A549 (cell line): ENCODE measurements at regions not wholly inside any gene's neighbourhood (a gene's known extent, or its start where the extent isn't known, plus 50 kb on each side); places are given as distances from the start of the nearest gene placed in this dataset.

Experiments
- ATAC-seq, 2 experiments: fragments of 200-7000 bp in 1 of 2; fragments of >200 bp in 1 of 2; cut with Nextera tagmentation in 1 of 2; cut with Tn5 transposase in 1 of 2; 3 replicates each; pipeline versions ENCODE4 v1.8.0 to v1.9.1; 2018 to 2020; ENCODE audit warnings: mild to moderate bottlenecking in 1 of 2, moderate library complexity in 1 of 2
- CTCF ChIA-PET: fragments of 300-600 bp; sonication (Branson Sonifier 250); formaldehyde crosslinking; extraction: SDS; loops from one replicate; lab custom pipeline; 2021; ENCODE audit warnings: antibody characterized with exemption, inconsistent platforms; lab: Yijun Ruan, JAX
- POLR2A ChIA-PET: fragments of 350-600 bp; formaldehyde crosslinking; extraction: SDS; loops from one replicate; lab custom pipeline; 2021; ENCODE audit warnings: antibody characterized with exemption, inconsistent platforms; lab: Yijun Ruan, JAX
- DNase-seq, 2 experiments: peaks; one replicate each; pipeline versions ENCODE4 v3.0.0 to v3.0.0-alpha.2; 2011 to 2016; ENCODE audit warnings: low read depth in 1 of 2, low spot score in 1 of 2
- FAIRE-seq: peaks from 2 replicates; lab custom pipeline; 2011; peaks lifted over from hg19 to GRCh38; lab: Jason Lieb, UNC
- H3K27ac ChIP-seq, 2 experiments: fragments of >200 bp; sonication (Bioruptor Twin); formaldehyde crosslinking; 3 replicates each; pipeline ENCODE4 v1.5.1; 2016 to 2017
- H3K4me1 ChIP-seq: fragments of >200 bp; sonication (Bioruptor Twin); formaldehyde crosslinking; 3 replicates; pipeline ENCODE4 v1.6.1; 2016
- H3K4me2 ChIP-seq: fragments of >200 bp; sonication (Bioruptor Twin); formaldehyde crosslinking; 3 replicates; pipeline ENCODE4 v1.6.1; 2016
- H3K4me3 ChIP-seq: fragments of >200 bp; sonication (Bioruptor Twin); formaldehyde crosslinking; 3 replicates; pipeline ENCODE4 v1.5.1; 2016
- H3K9me3 ChIP-seq: fragments of >200 bp; sonication (Bioruptor Twin); formaldehyde crosslinking; 3 replicates; pipeline ENCODE4 v1.6.1; 2016
- CBX8 ChIP-seq: fragments of 200-600 bp; sonication (generic); IDR thresholded peaks from 2 replicates; pipeline ENCODE4 v1.6.1; 2016
- CHD4 ChIP-seq: fragments of 200-600 bp; sonication (generic); IDR thresholded peaks from 2 replicates; pipeline ENCODE4 v1.6.1; 2016; ENCODE audit warnings: antibody characterized with exemption, mild to moderate bottlenecking, borderline replicate concordance
- FOSB ChIP-seq: fragments of 250-450 bp; sonication (Bioruptor Pico); IDR thresholded peaks from 2 replicates; pipeline ENCODE4 v1.5.0; 2020; ENCODE audit warnings: mild to moderate bottlenecking, moderate library complexity
- GATA3 ChIP-seq: IDR thresholded peaks from 2 replicates; pipeline ENCODE4 v1.6.1; 2012; ENCODE audit warnings: borderline replicate concordance
- HDAC2 ChIP-seq: fragments of 200-600 bp; sonication (generic); IDR thresholded peaks from 2 replicates; pipeline ENCODE4 v1.6.1; 2016
- HEYL ChIP-seq: fragments of 250-450 bp; sonication (Bioruptor Pico); IDR thresholded peaks from 2 replicates; pipeline ENCODE4 v1.8.0; 2021; ENCODE audit warnings: mild to moderate bottlenecking, moderate library complexity
- JUN ChIP-seq, 2 experiments: fragments of >200 bp; sonication (Bioruptor Twin); formaldehyde crosslinking; IDR thresholded peaks; 2 replicates in 1 of 2; 3 replicates in 1 of 2; pipeline ENCODE4 v1.6.1; 2016 to 2017
- JUNB ChIP-seq: fragments of >200 bp; sonication (Bioruptor Twin); formaldehyde crosslinking; IDR thresholded peaks from 2 replicates; pipeline ENCODE4 v1.6.1; 2016
- MAFK ChIP-seq: fragments of 450-650 bp; IDR thresholded peaks from 2 replicates; pipeline ENCODE4 v1.6.1; 2014; ENCODE audit not compliant: partially characterized antibody
- MYC ChIP-seq: IDR thresholded peaks from 2 replicates; pipeline ENCODE4 v1.6.1; 2012; ENCODE audit warnings: mild to moderate bottlenecking, inconsistent platforms, low read length, improper control_type of control experiment, borderline replicate concordance
- NFE2L2 ChIP-seq: fragments of 150-350 bp; conservative IDR thresholded peaks from 2 replicates; pipeline ENCODE4 v1.6.1; 2014; ENCODE audit warnings: low read length
- NPAS2 ChIP-seq: fragments of 250-450 bp; sonication (Bioruptor Pico); IDR thresholded peaks from 2 replicates; pipeline ENCODE4 v1.8.0; 2022; ENCODE audit warnings: mild to moderate bottlenecking, moderate library complexity, borderline replicate concordance
- NR3C1 ChIP-seq: fragments of >200 bp; sonication (Bioruptor Twin); formaldehyde crosslinking; IDR thresholded peaks from 3 replicates; pipeline ENCODE4 v1.6.1; 2017
- PHF8 ChIP-seq: fragments of 200-600 bp; sonication (generic); IDR thresholded peaks from 2 replicates; pipeline ENCODE4 v1.6.1; 2016; ENCODE audit warnings: low read depth, mild to moderate bottlenecking, antibody characterized with exemption, moderate library complexity, borderline replicate concordance
- POLR2A ChIP-seq: IDR thresholded peaks from 2 replicates; pipeline ENCODE4 v1.6.1; 2012; ENCODE audit warnings: mild to moderate bottlenecking, low read length
- RARB ChIP-seq: fragments of 250-450 bp; sonication (Bioruptor Pico); IDR thresholded peaks from 2 replicates; pipeline ENCODE4 v1.8.0; 2021; ENCODE audit warnings: mild to moderate bottlenecking, moderate library complexity
- RCOR1 ChIP-seq: fragments of 150-350 bp; IDR thresholded peaks from 2 replicates; pipeline ENCODE4 v1.6.1; 2014; ENCODE audit warnings: antibody characterized with exemption, low read length, low read depth
- SMC3 ChIP-seq: fragments of >200 bp; sonication (Bioruptor Twin); formaldehyde crosslinking; IDR thresholded peaks from 3 replicates; pipeline ENCODE4 v1.6.1; 2018; ENCODE audit warnings: inconsistent platforms
- SREBF2 ChIP-seq: fragments of 450-650 bp; IDR thresholded peaks from 2 replicates; pipeline ENCODE4 v1.6.1; 2014; ENCODE audit warnings: mild to moderate bottlenecking, moderate library complexity
- TFCP2L1 ChIP-seq: fragments of 250-450 bp; sonication (Bioruptor Pico); IDR thresholded peaks from 2 replicates; pipeline ENCODE4 v1.5.0; 2021; ENCODE audit warnings: mild to moderate bottlenecking
- TP53 ChIP-seq: fragments of 250-450 bp; sonication (Bioruptor Pico); IDR thresholded peaks from 2 replicates; pipeline ENCODE4 v1.5.0; 2021; ENCODE audit warnings: mild to moderate bottlenecking, moderate library complexity
- ZFP36 ChIP-seq: fragments of 450-650 bp; IDR thresholded peaks from 2 replicates; pipeline ENCODE4 v1.6.1; 2014; ENCODE audit warnings: borderline replicate concordance; ENCODE audit not compliant: partially characterized antibody
- ZNF302 ChIP-seq: fragments of 250-450 bp; sonication (Bioruptor Pico); IDR thresholded peaks from 2 replicates; pipeline ENCODE4 v1.9.0; 2021; ENCODE audit warnings: inconsistent platforms, mild to moderate bottlenecking, moderate library complexity
- WGBS: methylation state at CpG from one replicate; pipeline ENCODE4 v1.1.6; 2017; ENCODE audit errors: missing lambda C conversion rate; 5-methylcytosine and 5-hydroxymethylcytosine counted together
- TF ChIP-seq, protein P1 (sequence below): IDR thresholded peaks from 2 replicates; pipeline ENCODE4 v1.6.1; 2012; ENCODE audit warnings: low read depth, borderline replicate concordance
- TF ChIP-seq, protein P2 (sequence below): IDR thresholded peaks from 2 replicates; pipeline ENCODE4 v1.6.1; 2012
- TF ChIP-seq, protein P3 (sequence below): fragments of >200 bp; sonication (Bioruptor Twin); formaldehyde crosslinking; IDR thresholded peaks from 3 replicates; pipeline ENCODE4 v1.6.1; 2016
- TF ChIP-seq, protein P4 (sequence below): fragments of 150-350 bp; IDR thresholded peaks from 2 replicates; pipeline ENCODE4 v1.6.1; 2014; ENCODE audit warnings: low read depth, mild to moderate bottlenecking, low read length

DNA sequence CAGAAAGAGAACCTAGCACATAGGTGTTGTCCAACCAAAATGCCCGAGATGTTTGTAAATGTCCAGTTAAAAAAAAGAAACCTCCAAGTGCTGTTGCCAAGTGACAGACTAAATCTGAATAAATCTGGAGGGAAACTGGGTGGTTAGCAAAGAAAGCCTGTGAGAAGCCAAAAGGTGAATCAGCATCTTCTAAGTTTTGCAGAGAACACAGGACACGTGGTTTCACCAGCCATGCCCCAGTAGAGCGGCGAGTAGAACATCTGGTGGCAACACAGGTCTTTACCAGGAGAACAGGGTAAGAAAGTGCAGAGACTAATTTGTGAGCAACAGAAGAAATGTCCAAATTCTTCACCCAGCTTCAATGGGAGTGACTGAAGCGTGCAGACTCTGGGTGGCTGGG lies 986.0 kb downstream of the ROBO2 start:
- Histone ChIP-seq H3K27ac (no peak overlapping the region), H3K9me3 (no peaks in the 10 kb centered on the region), H3K4me3 (no peak overlapping the region), H3K4me1 (no peaks in the 10 kb centered on the region)
- no peak for DNase-seq
- ATAC-seq, result no peak
- ChIA-PET POLR2A (no interaction called here), CTCF (no interaction called here)
- WGBS, result 13% methylated on average over 5 of the region's 5 CpGs
- no peak for FAIRE-seq
- no peak for TF ChIP-seq MAFK
- TF ChIP-seq, protein P1, sequence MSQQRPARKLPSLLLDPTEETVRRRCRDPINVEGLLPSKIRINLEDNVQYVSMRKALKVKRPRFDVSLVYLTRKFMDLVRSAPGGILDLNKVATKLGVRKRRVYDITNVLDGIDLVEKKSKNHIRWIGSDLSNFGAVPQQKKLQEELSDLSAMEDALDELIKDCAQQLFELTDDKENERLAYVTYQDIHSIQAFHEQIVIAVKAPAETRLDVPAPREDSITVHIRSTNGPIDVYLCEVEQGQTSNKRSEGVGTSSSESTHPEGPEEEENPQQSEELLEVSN, result no peak
- no peak for TF ChIP-seq NPAS2 (CRISPR knock-in tag)
- TF ChIP-seq TP53 (CRISPR knock-in tag), result no peak
- no peak for TF ChIP-seq MYC
- TF ChIP-seq NFE2L2, result no peak
- TF ChIP-seq ZNF302 (CRISPR knock-in tag), result no peak
- no peak for TF ChIP-seq CBX8
- no peak for TF ChIP-seq NR3C1
- TF ChIP-seq HDAC2, result no peak
- TF ChIP-seq JUN (IDR thresholded peaks at IDR 0.05), result no peak
- no peak for TF ChIP-seq RARB (CRISPR knock-in tag)
- TF ChIP-seq, all 56 proteins: peak for 0
- H3K4me2 ChIP-seq, result no peak overlapping the region

DNA sequence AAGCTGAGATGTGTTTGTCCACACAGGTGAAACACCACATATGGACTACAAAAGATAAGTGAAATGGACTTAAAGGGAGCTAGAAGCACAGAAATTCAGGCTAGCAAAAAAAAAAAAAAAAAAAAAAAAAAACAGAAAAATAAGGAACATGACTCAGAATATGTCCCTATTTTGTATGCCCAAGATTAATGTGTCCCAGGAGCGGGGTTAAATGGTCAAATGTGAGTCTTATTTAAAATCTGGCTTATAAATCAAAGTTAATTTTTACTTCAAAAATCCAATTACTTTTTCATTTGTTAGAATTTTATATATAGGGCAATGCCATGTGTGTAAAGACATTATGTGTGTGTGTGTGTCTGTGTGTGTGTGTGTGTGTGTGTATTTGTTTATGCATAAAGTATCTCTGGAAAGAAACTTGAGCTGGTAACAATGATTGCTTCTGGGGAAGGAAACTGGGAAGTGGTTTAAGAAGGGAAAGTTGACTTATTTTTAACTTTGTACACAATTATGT lies 986.5 kb downstream of the ROBO2 start:
- Histone ChIP-seq H3K4me1 (no peaks in the 10 kb centered on the region), H3K4me2 (no peak overlapping the region), H3K4me3 (no peak overlapping the region), H3K27ac (no peak overlapping the region), H3K9me3 (no peaks in the 10 kb centered on the region)
- CTCF ChIA-PET, result no interaction called here
- POLR2A ChIA-PET, result no interaction called here
- FAIRE-seq (no peak), ATAC-seq (no peak), DNase-seq (no peak)
- WGBS, result 12% methylated on average over 1 of the region's 1 CpG
- TF ChIP-seq, protein P2, sequence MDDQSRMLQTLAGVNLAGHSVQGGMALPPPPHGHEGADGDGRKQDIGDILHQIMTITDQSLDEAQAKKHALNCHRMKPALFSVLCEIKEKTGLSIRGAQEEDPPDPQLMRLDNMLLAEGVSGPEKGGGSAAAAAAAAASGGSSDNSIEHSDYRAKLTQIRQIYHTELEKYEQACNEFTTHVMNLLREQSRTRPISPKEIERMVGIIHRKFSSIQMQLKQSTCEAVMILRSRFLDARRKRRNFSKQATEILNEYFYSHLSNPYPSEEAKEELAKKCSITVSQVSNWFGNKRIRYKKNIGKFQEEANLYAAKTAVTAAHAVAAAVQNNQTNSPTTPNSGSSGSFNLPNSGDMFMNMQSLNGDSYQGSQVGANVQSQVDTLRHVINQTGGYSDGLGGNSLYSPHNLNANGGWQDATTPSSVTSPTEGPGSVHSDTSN, result no peak
- TF ChIP-seq SREBF2, result no peak
- no peak for TF ChIP-seq RCOR1
- no peak for TF ChIP-seq TFCP2L1 (CRISPR knock-in tag)

DNA sequence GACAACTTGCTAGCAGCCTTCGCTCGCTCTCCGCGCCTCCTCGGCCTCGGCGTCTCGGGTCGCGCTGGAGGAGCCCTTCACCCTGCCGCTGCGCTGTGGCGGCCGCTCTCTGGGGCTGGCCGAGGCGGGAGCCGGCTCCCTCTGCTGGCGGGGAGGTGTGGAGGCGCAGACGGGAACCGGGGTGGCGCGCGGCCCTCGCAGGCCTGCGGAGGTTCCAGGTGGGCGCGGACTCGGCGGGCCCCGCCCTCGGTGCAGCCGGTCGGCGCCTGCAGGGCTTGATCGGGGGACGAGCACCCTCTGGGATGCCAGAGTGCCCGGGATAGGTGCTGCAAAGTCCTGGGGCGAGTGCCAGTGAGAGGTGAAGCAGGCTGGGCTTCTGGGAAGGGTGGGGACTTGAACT lies 989.9 kb downstream of the ROBO2 start:
- Histone ChIP-seq H3K4me1 (no peaks in the 10 kb centered on the region), H3K9me3 (no peaks in the 10 kb centered on the region), H3K4me3 (no peak overlapping the region), H3K4me2 (no peak overlapping the region), H3K27ac (no peak overlapping the region)
- no peak for ATAC-seq
- FAIRE-seq, result no peak
- ChIA-PET POLR2A (no interaction called here), CTCF (interaction anchor here (0.6 kb wide), 1 partner anchor 11 kb away, joined by 3 read pairs; no protein-coding TSS in a partner anchor)
- 67% methylated on average over 34 of the region's 39 CpGs for WGBS
- DNase-seq, result no peak
- TF ChIP-seq SREBF2 (no peak), POLR2A (no peak), HEYL (CRISPR knock-in tag) (no peak), RCOR1 (no peak), NPAS2 (CRISPR knock-in tag) (no peak), MAFK (no peak), JUN (IDR thresholded peaks at IDR 0.05) (no peak), PHF8 (no peak), SMC3 (no peak), FOSB (no peak), GATA3 (no peak), JUNB (no peak), TP53 (CRISPR knock-in tag) (no peak), HDAC2 (no peak), ZNF302 (CRISPR knock-in tag) (no peak), CHD4 (no peak), ZFP36 (no peak)
- TF ChIP-seq, protein P3, sequence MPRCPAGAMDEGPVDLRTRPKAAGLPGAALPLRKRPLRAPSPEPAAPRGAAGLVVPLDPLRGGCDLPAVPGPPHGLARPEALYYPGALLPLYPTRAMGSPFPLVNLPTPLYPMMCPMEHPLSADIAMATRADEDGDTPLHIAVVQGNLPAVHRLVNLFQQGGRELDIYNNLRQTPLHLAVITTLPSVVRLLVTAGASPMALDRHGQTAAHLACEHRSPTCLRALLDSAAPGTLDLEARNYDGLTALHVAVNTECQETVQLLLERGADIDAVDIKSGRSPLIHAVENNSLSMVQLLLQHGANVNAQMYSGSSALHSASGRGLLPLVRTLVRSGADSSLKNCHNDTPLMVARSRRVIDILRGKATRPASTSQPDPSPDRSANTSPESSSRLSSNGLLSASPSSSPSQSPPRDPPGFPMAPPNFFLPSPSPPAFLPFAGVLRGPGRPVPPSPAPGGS, result no peak
- TF ChIP-seq, protein P1, result no peak
- TF ChIP-seq, protein P4, sequence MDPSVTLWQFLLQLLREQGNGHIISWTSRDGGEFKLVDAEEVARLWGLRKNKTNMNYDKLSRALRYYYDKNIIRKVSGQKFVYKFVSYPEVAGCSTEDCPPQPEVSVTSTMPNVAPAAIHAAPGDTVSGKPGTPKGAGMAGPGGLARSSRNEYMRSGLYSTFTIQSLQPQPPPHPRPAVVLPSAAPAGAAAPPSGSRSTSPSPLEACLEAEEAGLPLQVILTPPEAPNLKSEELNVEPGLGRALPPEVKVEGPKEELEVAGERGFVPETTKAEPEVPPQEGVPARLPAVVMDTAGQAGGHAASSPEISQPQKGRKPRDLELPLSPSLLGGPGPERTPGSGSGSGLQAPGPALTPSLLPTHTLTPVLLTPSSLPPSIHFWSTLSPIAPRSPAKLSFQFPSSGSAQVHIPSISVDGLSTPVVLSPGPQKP, result no peak
